ENCODE measurements at regions not wholly inside any gene's neighbourhood (a gene's known extent, or its start where the extent isn't known, plus 50 kb on each side); places are given as distances from the start of the nearest gene placed in this dataset.

- Histone ChIP-seq H3K4me1 (no peaks in the 10 kb centered on the region), H3K36me3 (no peaks in the 10 kb centered on the region), H3K9me3 (no peaks in the 10 kb centered on the region), H3K27ac (no peak overlapping the region), H3K27me3 (no peaks in the 10 kb centered on the region), H3K4me3 (no peak overlapping the region)
- no peak for TF ChIP-seq EP300 (IDR thresholded peaks at IDR 0.05)
- no peak for TF ChIP-seq POLR2A (IDR thresholded peaks at IDR 0.05)
- TF ChIP-seq POLR2AphosphoS5 (IDR thresholded peaks at IDR 0.05), result no peak
- no peak for TF ChIP-seq CTCF (IDR thresholded peaks at IDR 0.05)
- DNase-seq (ENCODE audit: low spot score in 2 of 2), result no peak
- 46% methylated on average over 3 of the region's 3 CpGs for WGBS
Measured at GRCh38 chr4:125985856-125986255, 671.1 kb downstream of the FAT4 start.

- H3K9me3 ChIP-seq, result no peaks in the 10 kb centered on the region
- TF ChIP-seq POLR2A (IDR thresholded peaks at IDR 0.05), result no peak
- TF ChIP-seq CTCF (IDR thresholded peaks at IDR 0.05), result no peak
- no peak for TF ChIP-seq POLR2AphosphoS5 (IDR thresholded peaks at IDR 0.05)
- TF ChIP-seq EP300 (IDR thresholded peaks at IDR 0.05), result no peak
- no peak overlapping the region for H3K27ac ChIP-seq
- H3K4me3 ChIP-seq, result no peak overlapping the region
- no peaks in the 10 kb centered on the region for H3K36me3 ChIP-seq
- no peaks in the 10 kb centered on the region for H3K27me3 ChIP-seq
- 94% methylated on average over 7 of the region's 7 CpGs for WGBS
- H3K4me1 ChIP-seq, result no peaks in the 10 kb centered on the region
- DNase-seq (ENCODE audit: low spot score in 2 of 2), result no peak
Measured at GRCh38 chr4:125986307-125986706, 671.6 kb downstream of the FAT4 start.

GRCh38 chr4:125988464-125988863 lies 673.7 kb downstream of the FAT4 start:
- no peaks in the 10 kb centered on the region for H3K27me3 ChIP-seq
- H3K36me3 ChIP-seq, result no peaks in the 10 kb centered on the region
- no peak for DNase-seq (ENCODE audit: low spot score in 2 of 2)
- no peaks in the 10 kb centered on the region for H3K4me1 ChIP-seq
- H3K9me3 ChIP-seq, result no peaks in the 10 kb centered on the region
- no peak overlapping the region for H3K27ac ChIP-seq
- WGBS, result 86% methylated on average over 1 of the region's 1 CpG
- H3K4me3 ChIP-seq, result no peak overlapping the region
- TF ChIP-seq EP300 (IDR thresholded peaks at IDR 0.05), result no peak
- no peak for TF ChIP-seq POLR2A (IDR thresholded peaks at IDR 0.05)

GRCh38 chr4:125991398-125991797 lies 676.6 kb downstream of the FAT4 start:
- no peaks in the 10 kb centered on the region for H3K36me3 ChIP-seq
- H3K4me1 ChIP-seq, result no peaks in the 10 kb centered on the region
- no peaks in the 10 kb centered on the region for H3K27me3 ChIP-seq
- H3K27ac ChIP-seq, result no peak overlapping the region
- no peak for DNase-seq (ENCODE audit: low spot score in 2 of 2)
- 39% methylated on average over 2 of the region's 2 CpGs for WGBS
- no peak for TF ChIP-seq EP300 (IDR thresholded peaks at IDR 0.05)
- TF ChIP-seq CTCF (IDR thresholded peaks at IDR 0.05), result no peak
- TF ChIP-seq POLR2AphosphoS5 (IDR thresholded peaks at IDR 0.05), result no peak
- TF ChIP-seq POLR2A (IDR thresholded peaks at IDR 0.05), result no peak
- H3K4me3 ChIP-seq, result no peak overlapping the region
- no peaks in the 10 kb centered on the region for H3K9me3 ChIP-seq

- no peaks in the 10 kb centered on the region for H3K36me3 ChIP-seq
- WGBS, result 67% methylated on average over 2 of the region's 2 CpGs
- H3K27ac ChIP-seq, result no peak overlapping the region
- no peaks in the 10 kb centered on the region for H3K4me1 ChIP-seq
- H3K27me3 ChIP-seq, result no peaks in the 10 kb centered on the region
- H3K4me3 ChIP-seq, result no peak overlapping the region
- no peak for DNase-seq (ENCODE audit: low spot score in 2 of 2)
- H3K9me3 ChIP-seq, result no peaks in the 10 kb centered on the region
- TF ChIP-seq POLR2A (IDR thresholded peaks at IDR 0.05) (no peak), CTCF (IDR thresholded peaks at IDR 0.05) (no peak), POLR2AphosphoS5 (IDR thresholded peaks at IDR 0.05) (no peak), EP300 (IDR thresholded peaks at IDR 0.05) (no peak)
Measured at GRCh38 chr4:125992891-125993290, 678.1 kb downstream of the FAT4 start.

GRCh38 chr4:125994024-125994423 lies 679.3 kb downstream of the FAT4 start:
- H3K36me3 ChIP-seq, result no peaks in the 10 kb centered on the region
- no peaks in the 10 kb centered on the region for H3K27me3 ChIP-seq
- no peaks in the 10 kb centered on the region for H3K4me1 ChIP-seq
- no peak overlapping the region for H3K27ac ChIP-seq
- no peak for TF ChIP-seq POLR2A (IDR thresholded peaks at IDR 0.05)
- no peak for TF ChIP-seq CTCF (IDR thresholded peaks at IDR 0.05)
- H3K9me3 ChIP-seq, result no peaks in the 10 kb centered on the region
- WGBS, result 81% methylated on average over 9 of the region's 9 CpGs
- DNase-seq (ENCODE audit: low spot score in 2 of 2), result no peak
- no peak overlapping the region for H3K4me3 ChIP-seq

All from suprapubic skin (tissue), 4 donors.